ENCODE measurements at regions not wholly inside any gene's neighbourhood (a gene's known extent, or its start where the extent isn't known, plus 50 kb on each side); places are given as distances from the start of the nearest gene placed in this dataset.

- no peak overlapping the region for H4K91ac ChIP-seq (ENCODE audit: insufficient read depth, low read depth, low read length)
- in situ Hi-C loops (cut with MboI; ENCODE audit: low sequenced_read_pairs) (no loop called here), dilution Hi-C loops (cut with HindIII; ENCODE audit: low sequenced_read_pairs, unreplicated experiment) (no loop called here), intact Hi-C loops (cut with micrococcal nuclease) (no loop called here)
- no peak overlapping the region for H4K8ac ChIP-seq (ENCODE audit: low read depth in 2 of 2, low read length in 2 of 2)
- no peaks in the 10 kb centered on the region for H3K4me1 ChIP-seq (ENCODE audit: control insufficient read depth, insufficient read depth, low read length)
- H3K4me2 ChIP-seq (ENCODE audit: low read depth, low read length), result no peak overlapping the region
- H3K18ac ChIP-seq (ENCODE audit: low read depth, low read length), result no peak overlapping the region
- H4K5ac ChIP-seq (ENCODE audit: low read depth, low read length), result no peak overlapping the region
- H3K4me3 ChIP-seq (ENCODE audit: insufficient read depth, low read depth, low read length), result no peak overlapping the region
- no peaks in the 10 kb centered on the region for H3K9me3 ChIP-seq (ENCODE audit: control insufficient read depth, insufficient read depth, low read length)
- no peaks in the 10 kb centered on the region for H3K79me1 ChIP-seq (ENCODE audit: low read depth in 1 of 2, low read length in 2 of 2)
- H3K56ac ChIP-seq (ENCODE audit: extremely low read depth, insufficient read depth, low read length), result no peak overlapping the region
- no peak overlapping the region for H3K9ac ChIP-seq (ENCODE audit: low read depth, low read length)
- POLR2A ChIA-PET (ENCODE audit: unreplicated experiment), result no interaction called here
- no peak for ATAC-seq (ENCODE audit: low read depth)
- H2AFZ ChIP-seq (replicated peaks; ENCODE audit: low read length, poor library complexity), result no peak overlapping the region
- H3K36me3 ChIP-seq (ENCODE audit: control insufficient read depth, insufficient read depth, low read length), result no peaks in the 10 kb centered on the region
- no peak overlapping the region for H2AK5ac ChIP-seq (ENCODE audit: low read depth, low read length)
- no peaks in the 10 kb centered on the region for H3K27me3 ChIP-seq (ENCODE audit: control insufficient read depth, insufficient read depth, low read length)
- no peak overlapping the region for H2BK5ac ChIP-seq (ENCODE audit: low read depth, low read length, poor library complexity, severe bottlenecking)
- no peak overlapping the region for H3K4ac ChIP-seq (ENCODE audit: low read depth, low read length)
- no peak overlapping the region for H3K14ac ChIP-seq (replicated peaks; ENCODE audit: low read depth, low read length)
- no peak overlapping the region for H3K27ac ChIP-seq (ENCODE audit: insufficient read depth, low read length)
- H2BK20ac ChIP-seq (ENCODE audit: low read depth, low read length), result no peak overlapping the region
- H3K9me1 ChIP-seq (ENCODE audit: insufficient read depth, low read length), result no peaks in the 10 kb centered on the region
- H3K23ac ChIP-seq (ENCODE audit: low read depth, low read length), result no peak overlapping the region
- no peak overlapping the region for H2AK9ac ChIP-seq (replicated peaks; ENCODE audit: low read depth, low read length, poor library complexity)
- DNase-seq, result peak; percentile 53
- no peaks in the 10 kb centered on the region for H4K20me1 ChIP-seq (ENCODE audit: insufficient read depth, low read length)
- CTCF ChIA-PET, result no interaction called here
- no peak overlapping the region for H2BK120ac ChIP-seq (ENCODE audit: low read depth, low read length)
- no peak for TF ChIP-seq BHLHE40 (IDR thresholded peaks at IDR 0.05; ENCODE audit: low read depth, low read length)
- TF ChIP-seq ELK1 (IDR thresholded peaks at IDR 0.05; ENCODE audit: borderline replicate concordance, low read depth, low read length), result no peak
- no peak overlapping the region for H2BK15ac ChIP-seq (ENCODE audit: low read depth, low read length)
- BruUV-seq (replicated peaks), result no TSS peak
These were observed 380.0 kb downstream of the LRFN5 start for GRCh38 chr14:41986700-41987099.
